ENCODE measurements at regions not wholly inside any gene's neighbourhood (a gene's known extent, or its start where the extent isn't known, plus 50 kb on each side); places are given as distances from the start of the nearest gene placed in this dataset.
A peak's percentile ranks its signal among the peaks of the same experiment; 100 is the strongest.
"Not testable (repeated sequence)": the region's sequence is repeated elsewhere in the genome, so short reads cannot be mapped to it uniquely, and the experiment has no call there.

DNA sequence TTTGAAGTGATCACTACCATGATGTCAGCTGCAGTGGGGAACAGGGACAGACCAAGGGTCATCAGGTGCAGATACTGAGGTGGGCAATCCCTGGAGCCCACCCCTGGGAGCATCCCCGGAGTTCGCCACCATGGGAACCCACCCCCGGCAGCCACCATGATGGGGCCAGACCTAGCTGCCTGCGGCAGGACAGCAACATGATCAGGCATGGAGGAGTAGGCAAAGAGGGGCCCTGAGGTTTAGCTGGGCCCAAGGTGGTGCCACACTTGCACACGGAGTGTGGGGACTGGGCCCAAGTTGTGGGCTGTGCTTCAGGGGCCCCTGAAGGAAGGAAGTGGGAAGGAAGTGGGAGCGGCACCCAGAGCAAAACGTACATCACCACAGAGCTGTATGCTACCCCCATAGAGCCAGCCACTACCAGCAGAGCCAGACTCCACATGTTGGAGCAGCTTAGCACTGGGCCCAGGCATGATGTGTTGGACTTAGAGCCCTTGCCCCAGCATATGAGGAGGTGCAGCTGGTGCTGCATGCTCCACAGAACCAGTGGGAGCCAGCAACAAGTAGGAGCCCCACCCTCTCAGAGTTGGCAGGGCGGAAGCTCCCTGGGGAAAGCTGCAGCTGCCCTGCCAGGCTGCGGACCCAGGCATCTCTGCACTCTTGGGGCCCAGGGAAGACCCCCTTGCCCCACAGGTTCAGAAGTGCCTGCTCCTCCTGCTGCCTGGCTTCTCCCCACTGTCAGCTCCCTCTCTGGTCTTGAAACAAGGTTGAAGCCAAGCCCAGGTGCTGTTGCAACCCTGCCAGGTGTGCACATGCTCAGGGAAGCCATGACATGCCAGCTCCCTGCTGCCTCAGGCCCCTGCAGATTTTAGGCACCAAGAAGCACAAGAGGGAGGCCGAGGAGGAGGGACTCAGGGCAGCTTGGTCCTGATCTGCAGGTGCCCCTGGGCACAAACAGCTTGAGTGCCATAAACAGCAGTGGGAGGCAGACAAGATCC is 515.3 kb downstream of the ZBBX start:
- ChIA-PET CTCF (ENCODE audit: partially characterized antibody) (interaction anchor here (1.5 kb wide), 1 partner anchor 8 kb away, joined by 3 read pairs; no protein-coding TSS in a partner anchor), POLR2A (ENCODE audit: partially characterized antibody) (no interaction called here)
- Histone ChIP-seq H3K27me3 (ENCODE audit: insufficient read depth, low read length) (no peaks in the 10 kb centered on the region), H3K36me3 (ENCODE audit: insufficient read depth, low read length) (no peaks in the 10 kb centered on the region), H3K9me3 (ENCODE audit: control insufficient read depth in 1 of 2, low read length in 2 of 2) (no peaks in the 10 kb centered on the region), H3K4me3 (ENCODE audit: low read length in 2 of 2) (no peak overlapping the region), H3K27ac (ENCODE audit: low read depth, low read length) (no peak overlapping the region), H3K4me1 (ENCODE audit: insufficient read depth, low read length) (no peaks in the 10 kb centered on the region)
- no peak overlapping the region for H3K27ac Mint-ChIP-seq
- intact Hi-C loops (cut with micrococcal nuclease) = no loop called here
- no peaks in the 10 kb centered on the region for H3K27me3 Mint-ChIP-seq
- no peaks in the 10 kb centered on the region for H3K36me3 Mint-ChIP-seq
- peaks cover 0 to 7% (median 3%) of the 10 kb centered on the region in 8 donors for H3K9me3 Mint-ChIP-seq
- DNase-seq = no peak
- H3K4me1 Mint-ChIP-seq = no peaks in the 10 kb centered on the region
- H3K4me3 Mint-ChIP-seq = no peak overlapping the region

DNA sequence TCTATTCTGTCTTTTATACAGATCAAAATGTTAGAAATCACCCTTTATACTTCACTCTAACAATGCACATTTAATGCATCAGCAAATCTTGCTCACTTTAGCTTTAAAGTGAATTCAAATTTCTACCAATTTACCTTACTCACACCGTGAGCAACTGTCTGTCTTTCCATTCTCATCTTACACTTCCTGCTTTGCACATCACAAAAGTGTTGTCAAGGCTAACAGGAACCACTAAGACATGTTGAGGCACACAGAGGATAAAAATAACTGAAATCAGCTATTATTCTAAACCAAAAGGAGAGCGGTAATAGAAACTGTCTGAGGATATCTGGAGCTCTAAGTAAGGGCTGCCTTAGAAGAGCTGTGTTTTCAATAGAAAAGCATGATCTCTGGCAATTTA is 519.9 kb downstream of the ZBBX start:
- Mint-ChIP-seq H3K27ac (no peak overlapping the region), H3K9me3 (peaks cover 0 to 5% (median 0%) of the 10 kb centered on the region in 8 donors), H3K4me1 (no peaks in the 10 kb centered on the region), H3K36me3 (no peaks in the 10 kb centered on the region), H3K27me3 (no peaks in the 10 kb centered on the region), H3K4me3 (no peak overlapping the region)
- POLR2A ChIA-PET (ENCODE audit: partially characterized antibody) = interaction anchor here (0.5 kb wide), 1 partner anchor 1900 kb away, joined by 3 read pairs; no protein-coding TSS in a partner anchor
- no peaks in the 10 kb centered on the region for H3K36me3 ChIP-seq (ENCODE audit: insufficient read depth, low read length)
- no peaks in the 10 kb centered on the region for H3K27me3 ChIP-seq (ENCODE audit: insufficient read depth, low read length)
- H3K27ac ChIP-seq (ENCODE audit: low read depth, low read length) = no peak overlapping the region
- no peak for DNase-seq
- CTCF ChIA-PET (ENCODE audit: partially characterized antibody) = no interaction called here
- intact Hi-C loops (cut with micrococcal nuclease) = no loop called here
- H3K4me3 ChIP-seq (ENCODE audit: low read length in 2 of 2) = no peak overlapping the region
- H3K4me1 ChIP-seq (ENCODE audit: insufficient read depth, low read length) = no peaks in the 10 kb centered on the region
- no peaks in the 10 kb centered on the region for H3K9me3 ChIP-seq (ENCODE audit: control insufficient read depth in 1 of 2, low read length in 2 of 2)

DNA sequence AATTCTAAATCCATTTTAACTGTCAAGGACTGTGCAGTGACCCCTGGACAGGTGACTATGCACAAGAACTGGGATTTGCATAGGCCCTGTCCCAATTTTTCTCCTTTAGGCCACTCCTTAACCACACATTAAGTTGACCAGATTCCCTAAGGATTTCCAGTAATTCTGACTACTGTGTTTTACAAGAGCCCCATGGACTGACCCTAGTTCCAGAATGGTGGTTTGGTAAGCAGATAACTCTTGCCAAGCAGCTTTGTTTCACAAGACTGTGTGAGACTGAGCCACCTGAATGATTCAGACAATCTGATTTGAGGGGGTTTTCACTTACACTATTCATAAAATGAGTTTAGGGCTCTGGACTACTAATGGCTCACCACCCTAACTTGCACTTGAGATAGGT is 535.8 kb downstream of the ZBBX start:
- CTCF ChIA-PET (ENCODE audit: partially characterized antibody) = no interaction called here
- Histone ChIP-seq H3K9me3 (ENCODE audit: control insufficient read depth in 1 of 2, low read length in 2 of 2) (no peaks in the 10 kb centered on the region), H3K36me3 (ENCODE audit: insufficient read depth, low read length) (no peaks in the 10 kb centered on the region), H3K4me1 (ENCODE audit: insufficient read depth, low read length) (no peaks in the 10 kb centered on the region), H3K4me3 (ENCODE audit: low read length in 2 of 2) (no peak overlapping the region), H3K27ac (ENCODE audit: low read depth, low read length) (no peak overlapping the region), H3K27me3 (ENCODE audit: insufficient read depth, low read length) (no peaks in the 10 kb centered on the region)
- Mint-ChIP-seq H3K27ac (no peak overlapping the region), H3K9me3 (peaks cover 0 to 17% (median 7%) of the 10 kb centered on the region in 8 donors), H3K4me1 (no peaks in the 10 kb centered on the region), H3K36me3 (no peaks in the 10 kb centered on the region), H3K4me3 (no peak overlapping the region), H3K27me3 (no peaks in the 10 kb centered on the region)
- intact Hi-C loops (cut with micrococcal nuclease) = no loop called here
- DNase-seq = no peak
- POLR2A ChIA-PET (ENCODE audit: partially characterized antibody) = no interaction called here

DNA sequence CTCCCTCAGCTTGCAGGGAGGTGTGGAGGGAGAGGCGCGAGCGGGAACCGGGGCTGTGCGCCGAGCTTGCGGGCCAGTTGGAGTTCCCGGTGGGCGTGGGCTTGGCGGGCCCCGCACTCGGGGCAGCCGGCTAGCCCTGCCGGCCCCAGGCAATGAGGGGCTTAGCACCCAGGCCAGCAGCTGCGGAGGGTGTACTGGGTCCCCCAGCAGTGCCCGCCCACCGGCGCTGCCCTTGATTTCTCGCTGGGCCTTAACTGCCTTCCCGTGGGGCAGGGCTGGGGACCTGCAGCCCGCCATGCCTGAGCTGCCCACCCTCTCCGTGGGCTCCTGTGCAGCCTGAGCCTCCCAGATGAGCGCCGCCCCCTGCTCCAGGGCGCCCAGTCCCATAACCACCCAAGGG is 537.3 kb downstream of the ZBBX start:
- H3K27ac Mint-ChIP-seq; H3K4me1 Mint-ChIP-seq; H3K9me3 ChIP-seq (ENCODE audit: control insufficient read depth in 1 of 2, low read length in 2 of 2); H3K4me3 Mint-ChIP-seq; CTCF ChIA-PET (ENCODE audit: partially characterized antibody); H3K27me3 ChIP-seq (ENCODE audit: insufficient read depth, low read length); POLR2A ChIA-PET (ENCODE audit: partially characterized antibody); H3K4me1 ChIP-seq (ENCODE audit: insufficient read depth, low read length); H3K27me3 Mint-ChIP-seq; DNase-seq; H3K36me3 ChIP-seq (ENCODE audit: insufficient read depth, low read length); intact Hi-C loops (cut with micrococcal nuclease); H3K36me3 Mint-ChIP-seq; H3K4me3 ChIP-seq (ENCODE audit: low read length in 2 of 2); H3K27ac ChIP-seq (ENCODE audit: low read depth, low read length): not testable (repeated sequence)
- peaks cover 0 to 16% (median 7%) of the 10 kb centered on the region in 8 donors for H3K9me3 Mint-ChIP-seq

DNA sequence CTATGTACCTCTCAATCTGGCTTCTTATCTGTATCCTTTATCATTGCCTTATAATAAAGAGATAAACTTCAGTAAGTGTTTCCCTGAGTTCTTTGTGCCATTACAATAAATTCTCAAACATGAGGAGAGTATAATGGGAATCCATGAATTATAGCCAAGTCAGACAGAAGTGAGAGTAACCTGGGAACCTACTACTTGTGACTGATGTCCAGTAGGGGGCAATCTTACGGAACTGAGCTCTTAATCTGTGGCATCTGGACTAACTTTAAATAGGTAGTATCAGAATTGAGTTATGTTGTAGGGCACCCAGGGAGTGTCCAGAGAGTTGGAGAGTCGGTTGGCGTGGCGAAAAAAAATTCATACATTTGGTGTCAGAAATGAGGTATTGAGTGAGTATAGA is 542.6 kb downstream of the ZBBX start:
- H3K4me1 Mint-ChIP-seq = no peaks in the 10 kb centered on the region
- ChIA-PET POLR2A (ENCODE audit: partially characterized antibody) (no interaction called here), CTCF (ENCODE audit: partially characterized antibody) (no interaction called here)
- DNase-seq = no peak
- no peak overlapping the region for H3K27ac ChIP-seq (ENCODE audit: low read depth, low read length)
- peaks cover 0 to 2% (median 0%) of the 10 kb centered on the region in 8 donors for H3K9me3 Mint-ChIP-seq
- no peak overlapping the region for H3K27ac Mint-ChIP-seq
- H3K4me1 ChIP-seq (ENCODE audit: insufficient read depth, low read length) = no peaks in the 10 kb centered on the region
- H3K27me3 Mint-ChIP-seq = no peaks in the 10 kb centered on the region
- no peaks in the 10 kb centered on the region for H3K36me3 Mint-ChIP-seq
- no peak overlapping the region for H3K4me3 Mint-ChIP-seq
- intact Hi-C loops (cut with micrococcal nuclease) = no loop called here
- H3K9me3 ChIP-seq (ENCODE audit: control insufficient read depth in 1 of 2, low read length in 2 of 2) = no peaks in the 10 kb centered on the region
- H3K27me3 ChIP-seq (ENCODE audit: insufficient read depth, low read length) = no peaks in the 10 kb centered on the region
- H3K36me3 ChIP-seq (ENCODE audit: insufficient read depth, low read length) = no peaks in the 10 kb centered on the region
- H3K4me3 ChIP-seq (ENCODE audit: low read length in 2 of 2) = no peak overlapping the region

DNA sequence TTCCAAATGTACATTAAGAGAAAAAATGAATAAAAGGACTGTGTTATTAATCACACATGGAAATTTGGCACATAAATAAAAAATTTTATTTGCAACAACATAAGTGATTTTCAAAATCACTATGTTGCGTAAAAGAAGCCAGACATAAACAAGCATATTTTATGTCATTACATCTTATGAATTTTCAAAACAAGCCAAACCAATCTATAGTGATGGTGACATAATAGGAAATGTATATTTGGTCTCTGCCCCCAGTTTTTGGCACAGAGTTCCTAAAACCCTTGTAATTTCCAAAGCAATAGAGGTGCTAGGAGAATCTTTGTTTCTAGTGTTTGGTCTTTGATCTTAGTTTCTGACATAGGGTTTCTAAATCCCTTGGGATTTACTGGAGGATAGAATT is 543.3 kb downstream of the ZBBX start:
- CTCF ChIA-PET (ENCODE audit: partially characterized antibody) = no interaction called here
- H3K27ac Mint-ChIP-seq = peak overlapping the region in 1 of 7 donors; percentile 29
- Histone ChIP-seq H3K4me3 (ENCODE audit: low read length in 2 of 2) (no peak overlapping the region), H3K27ac (ENCODE audit: low read depth, low read length) (no peak overlapping the region), H3K27me3 (ENCODE audit: insufficient read depth, low read length) (no peaks in the 10 kb centered on the region), H3K9me3 (ENCODE audit: control insufficient read depth in 1 of 2, low read length in 2 of 2) (no peaks in the 10 kb centered on the region), H3K4me1 (ENCODE audit: insufficient read depth, low read length) (no peaks in the 10 kb centered on the region), H3K36me3 (ENCODE audit: insufficient read depth, low read length) (no peaks in the 10 kb centered on the region)
- no peak overlapping the region for H3K4me3 Mint-ChIP-seq
- no peaks in the 10 kb centered on the region for H3K36me3 Mint-ChIP-seq
- H3K9me3 Mint-ChIP-seq = peaks cover 0 to 3% (median under 1%) of the 10 kb centered on the region in 8 donors
- intact Hi-C loops (cut with micrococcal nuclease) = no loop called here
- DNase-seq = no peak
- H3K27me3 Mint-ChIP-seq = no peaks in the 10 kb centered on the region
- POLR2A ChIA-PET (ENCODE audit: partially characterized antibody) = no interaction called here
- H3K4me1 Mint-ChIP-seq = no peaks in the 10 kb centered on the region

DNA sequence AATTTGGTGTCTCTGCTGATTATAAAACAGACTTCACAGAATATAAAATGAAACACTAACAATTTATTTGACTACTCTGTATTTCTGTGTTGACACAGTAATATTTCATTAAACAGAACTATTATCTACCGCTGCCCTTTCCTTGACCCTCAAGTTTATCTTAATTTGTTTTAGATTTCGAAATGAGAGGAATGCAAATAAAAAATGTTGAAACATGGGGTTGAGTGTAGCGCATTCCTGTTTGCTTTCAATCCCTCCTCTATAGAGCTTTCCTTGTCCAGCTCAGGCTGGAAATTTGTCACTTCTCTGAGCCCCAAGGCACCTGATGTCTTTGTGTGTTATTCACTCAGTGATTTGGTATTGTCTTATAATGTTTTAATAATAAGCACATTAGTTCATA is 550.2 kb downstream of the ZBBX start:
- Mint-ChIP-seq H3K4me3 (no peak overlapping the region), H3K27me3 (no peaks in the 10 kb centered on the region), H3K27ac (no peak overlapping the region), H3K4me1 (no peaks in the 10 kb centered on the region), H3K36me3 (no peaks in the 10 kb centered on the region), H3K9me3 (peaks cover 0 to 12% (median 6%) of the 10 kb centered on the region in 8 donors)
- ChIA-PET POLR2A (ENCODE audit: partially characterized antibody) (no interaction called here), CTCF (ENCODE audit: partially characterized antibody) (no interaction called here)
- Histone ChIP-seq H3K27me3 (ENCODE audit: insufficient read depth, low read length) (no peaks in the 10 kb centered on the region), H3K4me3 (ENCODE audit: low read length in 2 of 2) (no peak overlapping the region), H3K9me3 (ENCODE audit: control insufficient read depth in 1 of 2, low read length in 2 of 2) (no peaks in the 10 kb centered on the region), H3K36me3 (ENCODE audit: insufficient read depth, low read length) (no peaks in the 10 kb centered on the region), H3K4me1 (ENCODE audit: insufficient read depth, low read length) (no peaks in the 10 kb centered on the region), H3K27ac (ENCODE audit: low read depth, low read length) (no peak overlapping the region)
- intact Hi-C loops (cut with micrococcal nuclease) = no loop called here
- no peak for DNase-seq
